Stimulated activated CD4-positive, alpha-beta T cell treated with anti-CD3 and anti-CD28 coated beads, Interleukin-1b, Interleukin-23, amount 100 ng/mL, for 48 hours (primary cell): ENCODE measurements at regions not wholly inside any gene's neighbourhood (a gene's known extent, or its start where the extent isn't known, plus 50 kb on each side); places are given as distances from the start of the nearest gene placed in this dataset.
"Not testable (repeated sequence)": the region's sequence is repeated elsewhere in the genome, so short reads cannot be mapped to it uniquely, and the experiment has no call there.

Experiments
- DNase-seq: peaks from one replicate; pipeline ENCODE4 v3.0.0-alpha.2; 2020

DNA sequence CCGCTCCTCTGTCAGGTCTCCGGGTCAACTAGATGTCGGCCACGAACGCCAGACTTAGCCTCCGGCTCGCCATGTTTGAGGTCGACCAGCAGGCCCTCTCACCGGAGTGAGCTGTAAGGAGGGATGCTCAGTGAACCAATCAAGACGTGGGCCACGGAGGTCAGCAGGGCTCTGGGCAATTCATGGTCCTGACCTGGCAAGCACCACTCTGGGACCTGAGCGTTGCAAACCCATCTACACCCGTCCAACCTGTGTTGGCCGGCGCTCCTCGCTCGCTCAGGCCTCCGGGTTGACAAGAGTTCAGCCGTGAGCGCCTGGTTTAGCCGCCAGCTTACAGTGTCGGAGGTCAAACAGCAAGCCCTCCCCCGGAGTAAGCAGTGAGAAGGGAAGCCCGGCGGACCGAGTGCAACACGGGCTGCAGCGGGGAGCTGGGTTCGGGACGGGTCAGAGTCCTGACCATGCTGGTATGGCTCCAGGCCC is 1361.9 kb downstream of the UQCRFS1 start:
- DNase-seq: no peak

DNA sequence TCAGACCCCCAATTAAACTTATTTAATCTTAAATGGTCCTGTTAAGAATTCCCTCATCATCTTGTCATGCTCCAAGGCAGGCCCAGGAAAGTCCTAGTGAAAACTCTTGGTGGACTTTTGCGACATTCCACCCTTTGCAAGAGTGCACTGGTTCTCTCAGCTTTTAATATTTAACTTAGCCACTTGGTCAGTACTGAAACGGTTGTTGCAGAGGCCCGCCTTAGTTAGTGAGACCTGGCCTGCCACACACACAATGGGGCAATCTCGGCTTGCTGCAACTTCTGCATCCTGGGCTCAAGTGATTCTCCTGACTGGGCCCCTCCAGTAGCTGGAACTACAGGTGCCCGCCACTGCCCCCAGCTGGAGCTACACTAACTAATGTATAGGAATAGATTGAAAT is 1366.0 kb downstream of the UQCRFS1 start:
- DNase-seq: no peak

DNA sequence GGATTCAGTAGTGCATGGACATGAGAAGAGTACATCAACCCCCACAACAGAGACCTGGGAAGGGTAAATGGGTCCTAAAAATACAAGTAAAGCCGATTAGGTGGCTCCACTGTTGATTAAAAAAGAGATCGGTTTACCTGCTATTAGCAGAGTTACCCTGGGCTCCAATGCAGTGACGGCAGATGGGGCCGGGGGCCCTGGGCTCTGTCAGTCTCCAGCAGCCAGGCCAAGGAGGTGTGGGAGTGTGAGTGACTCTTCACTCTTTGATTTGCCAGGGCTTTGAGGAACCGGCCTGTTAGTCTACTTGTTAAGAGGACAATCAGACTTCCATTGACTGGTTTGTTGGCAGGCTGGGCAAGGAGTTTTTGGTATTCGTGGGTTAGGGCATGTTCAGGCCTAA is 1368.7 kb downstream of the UQCRFS1 start:
- DNase-seq: no peak

DNA sequence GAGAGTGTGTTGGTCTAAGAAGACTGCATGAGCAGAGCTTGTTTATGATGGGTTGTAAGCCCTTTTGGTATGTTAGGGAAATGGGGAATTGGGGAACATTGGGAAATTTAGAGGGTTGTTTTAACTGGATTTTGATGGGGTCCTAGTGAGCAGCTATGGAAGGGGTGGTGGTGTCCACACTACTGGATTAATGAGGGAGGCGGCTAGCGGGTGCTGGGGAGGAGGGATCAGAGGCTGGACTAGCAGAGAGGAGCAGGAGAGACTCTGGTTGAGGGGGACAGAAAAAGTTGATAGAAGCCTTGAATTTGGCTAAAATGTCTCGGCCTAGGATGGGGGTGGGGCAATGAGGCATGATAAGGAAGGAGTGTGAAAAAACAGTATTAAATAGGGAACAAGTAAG is 1369.1 kb downstream of the UQCRFS1 start:
- DNase-seq: no peak

DNA sequence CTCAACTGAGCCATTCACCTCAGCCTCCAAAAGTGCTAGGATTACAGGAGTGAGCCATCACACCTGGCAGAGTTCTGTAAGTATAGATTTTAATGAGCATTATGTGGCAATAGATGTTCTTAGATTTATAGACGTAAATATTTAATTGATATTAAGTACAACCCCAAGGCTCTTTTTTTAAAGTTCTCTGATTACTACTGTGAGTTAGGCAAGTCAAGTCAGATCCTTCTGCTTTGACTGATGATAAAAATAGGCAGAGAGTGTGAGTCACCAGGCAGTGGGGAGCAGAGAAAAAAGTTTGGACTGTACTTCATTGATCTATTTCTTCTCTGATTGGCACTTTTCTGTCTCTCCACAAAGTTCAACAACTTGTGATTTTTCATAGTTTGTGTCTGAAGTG is 1379.9 kb downstream of the UQCRFS1 start:
- no peak for DNase-seq

DNA sequence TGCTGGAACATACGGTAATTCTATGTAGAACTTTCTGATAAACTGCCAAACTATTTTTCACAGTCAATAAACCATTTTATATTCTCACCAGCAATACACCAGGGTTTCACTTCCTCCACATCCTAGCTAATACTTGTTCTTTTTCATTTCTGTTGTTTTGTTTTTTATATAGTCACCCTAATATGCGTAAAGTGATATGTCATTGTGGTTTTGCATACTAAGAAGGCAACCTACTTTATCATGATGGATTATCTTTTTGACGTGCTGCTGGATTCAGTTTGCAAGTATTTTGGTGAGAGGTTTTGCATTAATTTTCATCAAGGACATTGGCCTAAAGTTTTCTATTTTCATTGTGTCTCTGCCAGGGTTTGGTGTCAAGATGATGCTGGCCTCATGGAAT is 1384.1 kb downstream of the UQCRFS1 start:
- no peak for DNase-seq

DNA sequence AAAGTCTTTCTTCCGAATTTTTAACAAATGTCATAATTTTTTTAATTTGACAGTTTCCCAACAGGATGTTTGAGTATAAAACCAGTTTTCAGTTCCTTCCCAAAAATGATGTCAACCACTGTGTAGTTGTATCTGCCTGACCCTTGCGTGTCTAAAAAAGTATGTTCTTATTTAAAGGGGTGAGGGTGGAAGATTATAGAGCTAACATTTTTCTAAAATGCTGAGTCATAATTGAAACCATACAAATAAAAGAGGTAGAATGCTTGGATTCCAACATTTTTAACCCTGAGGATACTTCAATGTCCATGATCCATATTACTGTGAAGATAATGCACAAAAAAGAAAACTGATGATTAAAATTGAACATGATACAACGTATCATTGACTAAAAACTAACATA is 1388.8 kb downstream of the UQCRFS1 start:
- no peak for DNase-seq

DNA sequence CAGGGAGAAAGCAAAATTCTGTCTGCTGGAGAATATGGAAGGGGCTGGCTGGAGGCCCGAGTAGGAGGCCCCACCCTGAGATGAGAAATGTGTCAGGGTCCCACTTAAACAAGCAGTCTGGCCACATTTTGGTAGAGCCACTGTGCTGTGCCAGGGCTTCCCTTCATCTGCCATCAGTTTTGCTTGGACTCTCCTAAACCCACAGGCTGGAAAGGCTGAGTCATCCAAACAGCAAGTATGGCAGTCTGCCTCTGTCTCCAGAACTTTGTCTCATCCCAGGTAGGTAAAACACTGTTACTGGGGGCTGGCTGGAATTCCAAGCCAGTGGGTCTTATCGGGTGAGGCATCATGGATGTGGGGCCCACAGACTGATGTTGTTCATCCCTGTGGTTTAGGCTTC is 1390.6 kb downstream of the UQCRFS1 start:
- no peak for DNase-seq

DNA sequence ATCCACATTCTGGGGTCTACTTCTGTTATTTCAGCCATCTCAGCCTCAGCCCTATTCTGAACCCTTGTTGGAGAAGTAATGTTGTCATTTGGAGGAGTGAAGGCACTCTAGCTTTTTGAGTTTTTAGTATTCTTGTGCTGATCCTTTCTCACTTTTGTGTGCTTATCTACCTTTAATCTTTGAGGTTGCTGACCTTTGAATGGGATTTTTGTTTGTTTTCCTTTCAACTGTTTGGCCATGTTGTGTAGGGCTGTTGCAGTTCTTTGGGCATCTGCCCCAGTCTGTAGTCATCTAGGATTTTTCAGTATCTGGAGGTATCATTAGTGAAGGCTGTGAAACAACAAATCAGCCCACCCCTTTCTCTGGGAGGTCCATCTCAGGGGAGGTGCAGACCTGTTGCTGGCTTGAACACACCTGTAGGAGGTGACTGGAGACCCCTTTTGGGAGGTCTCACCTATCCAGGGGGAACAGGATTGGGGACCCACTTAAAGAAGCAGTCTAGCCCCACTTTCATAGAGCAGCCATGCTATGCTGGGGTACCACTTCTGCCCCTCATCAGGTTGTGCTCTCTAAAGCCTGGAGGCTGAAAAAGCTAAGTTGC is 1391.4 kb downstream of the UQCRFS1 start:
- DNase-seq: no peak

DNA sequence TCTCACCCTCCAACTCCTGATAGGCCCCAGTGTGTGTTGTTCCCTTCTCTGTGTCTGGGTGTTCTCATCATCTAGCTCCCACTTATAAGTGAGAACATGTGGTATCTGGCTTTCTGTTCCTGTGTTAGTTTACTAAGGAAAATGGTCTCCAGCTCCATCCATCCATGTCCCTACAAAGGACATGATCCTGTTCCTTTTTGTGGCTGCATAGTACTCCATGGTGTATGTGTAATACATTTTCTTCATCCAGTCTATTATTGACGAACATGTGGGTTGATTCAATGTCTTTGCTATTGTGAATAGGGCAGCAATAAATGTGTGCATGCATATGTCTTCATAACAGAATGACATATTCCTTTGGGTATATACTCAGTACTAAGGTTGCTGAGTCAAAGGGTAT is 1397.0 kb downstream of the UQCRFS1 start:
- DNase-seq: no peak

DNA sequence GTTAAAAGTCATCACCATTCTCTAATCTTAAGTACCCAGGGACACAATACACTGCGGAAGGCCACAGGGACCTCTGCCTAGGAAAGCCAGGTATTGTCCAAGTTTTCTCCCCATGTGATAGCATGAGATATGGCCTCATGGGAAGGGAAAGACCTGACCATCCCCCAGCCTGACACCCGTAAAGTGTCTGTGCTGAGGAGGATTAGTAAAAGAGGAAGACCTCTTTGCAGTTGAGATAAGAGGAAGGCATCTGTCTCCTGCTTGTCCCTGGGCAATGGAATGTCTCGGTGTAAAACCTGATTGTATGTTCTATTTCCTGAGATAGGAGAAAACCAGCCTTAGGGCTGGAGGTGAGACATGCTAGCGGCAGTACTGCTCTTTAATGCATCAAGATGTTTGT is 1398.1 kb downstream of the UQCRFS1 start:
- DNase-seq: not testable (repeated sequence)

DNA sequence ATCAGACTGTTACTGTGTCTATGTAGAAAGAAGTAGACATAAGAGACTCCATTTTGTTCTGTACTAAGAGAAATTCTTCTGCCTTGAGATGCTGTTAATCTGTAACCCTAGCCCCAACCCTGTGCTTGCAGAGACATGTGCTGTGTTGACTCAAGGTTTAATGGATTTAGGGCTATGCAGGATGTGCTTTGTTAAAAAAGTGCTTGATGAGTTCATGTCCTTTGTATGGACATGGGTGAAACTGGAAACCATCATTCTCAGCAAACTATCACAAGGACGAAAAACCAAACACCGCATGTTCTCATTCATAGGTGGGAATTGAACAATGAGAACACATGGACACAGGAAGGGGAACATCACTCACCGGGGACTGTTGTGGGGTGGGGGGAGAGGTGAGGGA is 1398.7 kb downstream of the UQCRFS1 start:
- DNase-seq: not testable (repeated sequence)

DNA sequence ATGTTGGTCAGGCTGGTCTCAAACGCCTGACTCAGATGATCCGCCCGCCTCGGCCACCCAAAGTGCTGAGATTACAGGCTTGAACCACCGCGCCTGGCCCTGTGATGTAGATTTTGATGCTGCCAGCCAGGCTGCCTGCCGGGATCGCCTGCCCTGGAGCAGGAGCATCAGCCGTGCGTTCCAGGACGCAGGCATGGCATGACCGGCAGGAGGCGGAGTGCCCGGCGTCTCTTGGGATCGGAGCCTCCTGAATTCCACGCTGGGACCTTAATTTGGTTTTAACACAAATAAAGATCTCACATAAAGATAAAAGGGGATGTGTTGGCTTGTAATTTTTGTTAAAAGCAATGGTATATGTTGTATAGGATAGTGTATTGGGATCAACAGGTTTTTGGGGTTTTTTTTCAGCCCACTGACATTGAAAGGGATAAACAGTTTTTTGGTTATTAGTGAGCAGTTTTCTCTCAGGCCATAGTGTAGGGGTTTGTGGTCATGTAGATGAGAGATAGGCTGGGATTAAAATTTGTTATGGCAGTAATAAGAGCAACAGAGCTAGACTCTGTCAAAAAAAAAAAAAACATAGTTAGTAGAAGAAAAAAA is 1406.4 kb downstream of the UQCRFS1 start:
- no peak for DNase-seq

DNA sequence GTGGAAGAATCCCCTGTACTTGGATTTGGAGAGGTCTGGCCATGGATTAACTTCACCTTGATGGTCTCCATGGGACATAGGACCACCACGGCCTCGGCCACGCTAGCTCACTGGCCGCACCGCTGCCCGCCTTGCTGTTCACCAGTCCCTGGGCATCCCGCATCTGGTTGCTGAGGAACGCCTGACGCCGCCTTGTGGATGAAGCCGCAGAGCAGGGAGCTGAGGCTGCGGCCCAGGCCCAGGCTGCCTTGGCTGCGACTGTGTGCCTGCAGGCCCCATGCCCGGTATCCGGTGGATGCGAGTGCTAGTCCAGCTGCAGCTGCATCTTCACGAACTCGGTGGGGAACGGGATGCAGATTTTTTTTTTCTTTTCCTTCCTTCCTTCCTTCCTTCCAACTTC is 1407.1 kb downstream of the UQCRFS1 start:
- no peak for DNase-seq

DNA sequence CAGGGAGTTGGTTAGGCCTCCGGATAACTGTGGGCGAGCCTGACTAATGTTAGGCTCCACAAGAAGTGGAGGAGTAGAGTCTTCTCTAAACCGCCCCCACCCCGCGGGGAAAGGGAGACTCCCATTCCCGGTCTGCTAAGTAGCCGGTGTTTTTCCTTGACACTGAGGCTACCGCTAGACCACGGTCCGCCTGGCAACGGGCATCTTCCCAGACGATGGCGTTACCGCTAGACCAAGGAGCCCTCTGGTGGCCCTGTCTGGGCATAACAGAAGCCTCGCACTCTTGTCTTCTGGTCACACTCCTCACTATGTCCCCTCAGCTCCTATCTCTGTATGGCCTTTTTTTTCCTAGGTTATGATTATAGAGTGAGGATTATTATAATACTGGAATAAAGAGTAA is 1410.7 kb downstream of the UQCRFS1 start:
- not testable (repeated sequence) for DNase-seq

DNA sequence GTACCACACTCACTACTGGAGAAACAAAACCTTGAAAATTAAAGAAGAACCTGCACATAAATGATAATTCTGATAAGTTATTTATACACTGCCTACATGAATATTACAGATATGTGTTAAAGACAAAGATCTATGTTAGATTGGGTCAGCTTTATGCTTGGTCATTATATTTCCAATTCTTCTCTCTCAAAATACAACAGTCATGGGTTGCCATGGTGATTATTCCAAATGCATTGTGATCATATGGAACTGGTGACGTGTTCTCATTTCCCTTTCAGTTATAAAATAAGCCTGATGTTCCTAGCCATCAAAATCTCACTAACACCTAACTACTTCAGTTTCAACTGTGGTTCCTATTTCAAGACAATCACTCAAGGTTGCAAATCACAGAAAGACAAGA is 1416.4 kb downstream of the UQCRFS1 start:
- no peak for DNase-seq

DNA sequence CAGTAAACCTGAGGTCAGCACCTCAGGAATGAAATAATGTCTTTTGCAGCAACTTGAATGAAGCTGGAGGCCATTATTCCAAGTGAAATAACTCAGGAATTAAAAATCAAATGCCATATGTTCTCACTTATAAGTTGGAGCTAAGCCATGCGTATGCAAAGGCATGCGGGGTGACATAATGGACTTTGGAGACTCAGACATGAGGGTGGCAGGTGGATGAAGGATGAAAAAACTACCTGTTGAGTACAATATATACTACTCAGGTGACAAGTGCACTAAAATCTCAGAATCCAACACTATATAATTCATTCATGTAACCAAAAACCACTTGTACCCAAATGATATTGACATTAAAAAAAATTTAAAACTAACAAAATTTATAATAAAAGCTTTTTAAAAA is 1416.9 kb downstream of the UQCRFS1 start:
- DNase-seq: no peak

DNA sequence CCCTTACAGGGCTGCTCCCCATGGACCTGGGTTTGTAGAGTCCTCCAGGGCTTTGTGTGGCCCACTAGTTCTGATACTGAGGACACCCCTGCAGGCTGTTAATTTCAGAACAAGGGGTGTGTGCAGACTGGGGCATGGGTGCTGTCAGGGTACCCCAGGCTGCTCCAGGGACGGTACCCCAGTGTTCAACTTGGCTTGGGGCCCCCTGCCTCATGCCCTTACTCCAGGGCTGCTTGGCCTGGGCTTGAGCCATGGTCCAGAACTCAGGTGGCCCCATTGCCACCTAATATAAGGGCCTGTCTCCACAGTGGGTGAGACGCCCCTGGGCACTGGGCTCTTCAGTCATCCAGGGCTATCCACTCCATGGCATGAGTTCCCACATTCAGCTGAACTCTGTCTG is 1417.6 kb downstream of the UQCRFS1 start:
- DNase-seq: no peak

DNA sequence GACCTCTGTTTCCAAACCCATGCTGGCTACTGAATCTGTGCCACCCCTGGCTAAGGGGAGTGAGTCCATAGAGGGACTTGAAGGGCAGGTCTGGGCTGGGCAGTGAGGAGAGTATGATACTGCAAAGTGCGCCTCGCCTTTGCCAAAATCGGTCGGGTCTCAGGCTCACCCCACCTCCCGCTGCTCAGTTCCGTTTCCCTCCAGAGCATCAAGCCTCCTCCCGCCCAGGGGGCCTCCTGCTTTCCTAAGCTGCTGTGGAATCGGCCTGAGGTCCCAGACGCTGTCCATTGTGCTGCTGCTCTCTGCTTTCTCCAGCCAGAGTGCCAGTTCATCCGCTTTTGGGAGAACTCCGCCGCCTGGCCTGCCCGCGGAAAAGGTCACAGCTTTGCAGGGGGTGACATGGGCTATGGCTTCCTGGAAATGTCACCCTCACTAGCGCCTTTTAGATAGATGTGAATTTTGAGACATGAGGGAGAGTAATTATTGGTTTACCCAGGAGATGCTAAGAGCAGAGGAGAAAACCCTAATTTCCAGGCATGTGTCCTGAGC is 1418.4 kb downstream of the UQCRFS1 start:
- DNase-seq: peak; percentile 15

DNA sequence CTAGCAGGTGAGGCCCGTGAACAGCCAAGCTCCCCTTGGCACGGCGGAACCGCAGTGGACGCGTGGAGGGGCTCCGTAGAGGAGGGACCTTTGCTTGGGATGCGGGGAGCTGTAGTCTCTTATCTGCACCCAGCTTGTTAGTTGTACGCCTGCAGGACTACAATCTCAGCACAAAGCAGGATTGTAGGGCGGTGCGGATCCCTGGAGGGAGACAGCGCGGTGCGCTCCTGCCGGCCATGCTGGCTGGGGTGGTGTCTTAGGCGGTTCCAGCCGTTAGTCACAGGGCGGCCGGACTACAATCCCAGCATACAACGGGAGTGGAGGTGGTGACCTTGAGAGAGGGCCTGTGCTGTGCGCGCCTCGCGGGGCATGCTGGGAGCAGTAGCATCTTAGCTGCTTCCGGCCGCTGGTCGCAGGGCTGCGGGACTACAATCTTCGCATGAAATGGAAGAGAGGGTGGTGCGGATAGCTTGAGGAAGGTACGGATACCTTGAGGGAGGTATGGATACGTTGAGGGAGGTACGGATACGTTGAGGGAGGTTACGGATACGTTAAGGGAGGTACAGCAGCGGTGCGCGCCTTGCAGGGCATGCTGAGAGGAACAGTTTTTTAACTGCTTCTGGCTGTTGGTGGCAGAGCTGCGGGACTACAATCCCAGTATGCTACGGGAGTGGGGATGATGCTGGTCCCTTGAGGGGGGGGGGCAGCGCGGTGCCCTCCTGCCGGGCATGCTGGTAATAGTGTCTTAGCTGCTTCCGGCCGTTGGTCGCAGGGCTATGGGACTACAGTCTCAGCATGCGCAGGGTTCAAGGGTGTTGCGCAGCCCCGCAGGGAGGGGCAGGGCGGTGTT is 1419.1 kb downstream of the UQCRFS1 start:
- peak; percentile 94 for DNase-seq

DNA sequence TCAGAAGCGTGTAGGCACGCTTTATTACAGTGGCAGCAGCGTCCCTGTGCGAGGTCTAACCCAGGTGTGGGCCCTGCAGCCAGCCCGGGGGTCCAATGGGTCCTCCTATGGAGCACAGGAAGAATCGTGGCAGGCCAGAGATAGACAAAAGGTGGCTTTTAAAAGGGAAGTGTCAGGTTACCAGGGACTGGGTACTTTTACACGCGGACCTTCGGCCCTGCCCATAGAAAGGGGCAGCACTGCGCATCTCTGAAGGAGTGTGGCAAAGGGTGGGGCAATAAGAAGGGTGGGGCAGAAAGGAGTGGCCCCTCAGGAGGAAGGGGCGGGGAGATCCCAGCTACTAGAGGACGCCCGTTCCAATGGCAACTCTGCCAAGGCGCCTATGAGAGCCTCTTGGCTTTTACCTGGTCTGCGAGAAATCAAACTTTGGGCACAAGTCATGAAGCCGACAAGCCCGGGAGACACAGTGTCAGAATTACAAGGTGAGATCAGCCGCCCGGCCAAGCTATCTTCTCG is 1419.8 kb downstream of the UQCRFS1 start:
- peak; percentile 78 for DNase-seq

DNA sequence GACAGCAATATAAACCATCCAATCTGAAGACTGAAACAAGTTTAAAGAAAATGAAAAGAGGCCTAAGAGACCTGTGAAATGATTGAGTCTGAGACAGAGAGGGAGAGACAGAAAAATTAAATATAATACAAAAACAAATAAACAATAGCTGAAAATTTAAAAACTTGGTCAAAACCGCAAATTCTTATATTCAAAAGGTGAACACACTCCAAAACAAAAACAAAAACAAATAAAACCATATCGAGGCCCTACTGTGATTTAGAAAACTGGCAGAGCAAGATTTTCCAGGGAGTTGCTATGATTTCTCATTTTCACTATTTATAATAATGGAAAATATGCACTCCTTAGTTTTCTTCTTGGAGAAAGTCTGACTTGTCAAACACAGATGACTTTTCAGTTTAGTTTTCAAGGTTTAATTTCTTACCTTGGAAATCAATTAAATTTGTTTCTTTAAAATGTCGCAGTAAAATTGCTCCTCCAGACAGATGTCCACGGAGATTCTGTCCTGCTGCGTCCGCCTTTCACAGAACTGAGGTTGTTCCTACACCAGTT is 1420.3 kb downstream of the UQCRFS1 start:
- DNase-seq: no peak

DNA sequence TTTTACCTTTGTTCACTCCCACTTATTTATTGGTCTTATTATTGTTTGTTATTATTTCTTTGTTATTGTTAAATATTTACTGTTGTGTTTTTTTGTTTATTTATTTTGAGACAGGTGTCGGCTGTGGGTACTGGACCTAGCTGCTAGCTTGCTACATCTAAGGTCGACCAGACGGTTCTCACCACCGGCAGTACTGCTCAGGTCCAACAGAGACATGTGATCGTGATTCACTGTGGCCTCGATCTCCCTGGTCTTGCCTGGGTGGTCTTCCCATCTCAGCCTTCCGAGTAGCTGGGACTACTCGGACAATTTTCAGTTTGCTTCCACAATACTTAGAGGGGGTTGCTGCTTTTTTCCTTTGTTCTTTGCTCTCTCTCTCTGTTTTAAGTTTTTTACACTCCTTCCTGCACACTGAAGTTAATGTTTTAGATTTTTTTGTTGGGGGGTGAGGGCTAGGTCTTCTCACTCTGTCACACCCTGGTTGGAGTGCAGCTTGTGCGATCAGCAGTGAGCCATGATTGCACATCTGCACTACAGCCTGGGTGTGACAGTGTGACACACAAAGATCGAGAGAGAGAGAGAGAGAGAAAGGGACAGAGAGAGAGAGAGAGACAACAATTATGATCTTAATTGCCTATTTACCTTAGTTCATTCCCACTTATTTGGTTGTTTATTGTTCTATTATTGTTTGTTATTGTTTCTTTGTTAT is 1432.4 kb downstream of the UQCRFS1 start:
- no peak for DNase-seq
